ENCODE measurements at regions not wholly inside any gene's neighbourhood (a gene's known extent, or its start where the extent isn't known, plus 50 kb on each side); places are given as distances from the start of the nearest gene placed in this dataset.
"Not testable (repeated sequence)": the region's sequence is repeated elsewhere in the genome, so short reads cannot be mapped to it uniquely, and the experiment has no call there.

- Histone ChIP-seq H3K4me1 (ENCODE audit: insufficient read depth, low read length) (no peaks in the 10 kb centered on the region), H3K9ac (ENCODE audit: low read depth, low read length) (no peak overlapping the region), H3K36me3 (ENCODE audit: insufficient read depth, low read length) (no peaks in the 10 kb centered on the region), H3K9me3 (ENCODE audit: control insufficient read depth, insufficient read depth, low read length) (no peaks in the 10 kb centered on the region)
Observed at GRCh38 chr13:53447456-53447855, 418.8 kb downstream of the OLFM4 start.

GRCh38 chr13:53447863-53448262 lies 419.2 kb downstream of the OLFM4 start:
- Histone ChIP-seq H3K9me3 (ENCODE audit: control insufficient read depth, insufficient read depth, low read length) (no peaks in the 10 kb centered on the region), H3K36me3 (ENCODE audit: insufficient read depth, low read length) (no peaks in the 10 kb centered on the region), H3K9ac (ENCODE audit: low read depth, low read length) (no peak overlapping the region), H3K4me1 (ENCODE audit: insufficient read depth, low read length) (no peaks in the 10 kb centered on the region)

- H3K9ac ChIP-seq (ENCODE audit: low read depth, low read length); H3K36me3 ChIP-seq (ENCODE audit: insufficient read depth, low read length); H3K9me3 ChIP-seq (ENCODE audit: control insufficient read depth, insufficient read depth, low read length); H3K4me1 ChIP-seq (ENCODE audit: insufficient read depth, low read length): not testable (repeated sequence)
Observed at GRCh38 chr13:53452263-53452808, 423.7 kb downstream of the OLFM4 start.

- Histone ChIP-seq H3K36me3 (ENCODE audit: insufficient read depth, low read length) (no peaks in the 10 kb centered on the region), H3K4me1 (ENCODE audit: insufficient read depth, low read length) (no peaks in the 10 kb centered on the region), H3K9ac (ENCODE audit: low read depth, low read length) (no peak overlapping the region), H3K9me3 (ENCODE audit: control insufficient read depth, insufficient read depth, low read length) (peaks cover 8% of the 10 kb centered on the region)
Observed at GRCh38 chr13:53460796-53461195, 432.2 kb downstream of the OLFM4 start.

- H3K9ac ChIP-seq (ENCODE audit: low read depth, low read length), result no peak overlapping the region
- no peaks in the 10 kb centered on the region for H3K4me1 ChIP-seq (ENCODE audit: insufficient read depth, low read length)
- no peaks in the 10 kb centered on the region for H3K36me3 ChIP-seq (ENCODE audit: insufficient read depth, low read length)
- no peaks in the 10 kb centered on the region for H3K9me3 ChIP-seq (ENCODE audit: control insufficient read depth, insufficient read depth, low read length)
Observed at GRCh38 chr13:53463106-53463505, 434.5 kb downstream of the OLFM4 start.

- no peak overlapping the region for H3K9ac ChIP-seq (ENCODE audit: low read depth, low read length)
- no peaks in the 10 kb centered on the region for H3K4me1 ChIP-seq (ENCODE audit: insufficient read depth, low read length)
- no peaks in the 10 kb centered on the region for H3K36me3 ChIP-seq (ENCODE audit: insufficient read depth, low read length)
- H3K9me3 ChIP-seq (ENCODE audit: control insufficient read depth, insufficient read depth, low read length), result no peaks in the 10 kb centered on the region
Observed at GRCh38 chr13:53466576-53466975, 438.0 kb downstream of the OLFM4 start.

DNA sequence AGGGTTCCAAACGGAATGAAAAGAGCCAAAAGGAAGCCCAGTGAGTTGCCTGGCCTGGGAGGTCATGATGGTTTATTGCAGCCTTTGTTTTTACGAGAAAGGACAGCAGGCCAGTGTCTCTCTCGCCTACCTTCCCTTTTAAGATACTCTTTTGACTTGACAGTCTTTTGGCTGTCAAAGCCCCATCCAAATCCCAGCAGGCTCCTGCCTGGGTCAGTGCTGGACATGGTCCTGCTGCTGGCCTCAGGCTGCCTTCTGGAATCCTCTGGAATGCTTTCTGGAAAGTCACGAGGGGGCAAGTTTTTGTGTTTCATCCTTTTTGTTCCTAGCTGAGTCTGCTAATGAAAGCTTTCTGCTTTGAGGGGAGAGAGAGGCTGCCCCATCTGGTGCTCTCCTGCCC lies 444.8 kb downstream of the OLFM4 start:
- H3K36me3 ChIP-seq (ENCODE audit: insufficient read depth, low read length), result no peaks in the 10 kb centered on the region
- H3K9ac ChIP-seq (ENCODE audit: low read depth, low read length), result no peak overlapping the region
- H3K4me1 ChIP-seq (ENCODE audit: insufficient read depth, low read length), result no peaks in the 10 kb centered on the region
- no peaks in the 10 kb centered on the region for H3K9me3 ChIP-seq (ENCODE audit: control insufficient read depth, insufficient read depth, low read length)

DNA sequence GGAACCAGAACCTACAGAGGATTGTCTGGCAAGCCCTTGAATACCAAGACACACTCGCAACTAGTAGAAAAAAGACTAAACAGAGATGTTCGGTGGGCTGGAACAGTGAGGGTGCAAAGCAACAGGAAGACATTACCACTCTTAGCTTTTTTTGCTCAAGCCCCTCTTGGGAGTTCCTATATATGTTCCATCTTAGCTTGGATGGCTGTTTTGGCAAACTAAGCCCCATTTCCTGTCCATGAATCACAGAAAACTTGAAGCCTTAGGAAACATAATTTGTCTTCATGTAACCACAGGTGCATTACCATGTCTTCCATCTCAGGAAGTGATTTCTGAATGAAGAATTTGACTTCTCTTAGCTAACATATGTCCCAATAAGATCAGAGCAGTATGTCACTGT lies 446.3 kb downstream of the OLFM4 start:
- Histone ChIP-seq H3K4me1 (ENCODE audit: insufficient read depth, low read length) (no peaks in the 10 kb centered on the region), H3K9me3 (ENCODE audit: control insufficient read depth, insufficient read depth, low read length) (no peaks in the 10 kb centered on the region), H3K36me3 (ENCODE audit: insufficient read depth, low read length) (no peaks in the 10 kb centered on the region), H3K9ac (ENCODE audit: low read depth, low read length) (no peak overlapping the region)

GRCh38 chr13:53490752-53491151 lies 462.1 kb downstream of the OLFM4 start:
- H3K9ac ChIP-seq (ENCODE audit: low read depth, low read length), result no peak overlapping the region
- no peaks in the 10 kb centered on the region for H3K36me3 ChIP-seq (ENCODE audit: insufficient read depth, low read length)
- no peaks in the 10 kb centered on the region for H3K4me1 ChIP-seq (ENCODE audit: insufficient read depth, low read length)
- H3K9me3 ChIP-seq (ENCODE audit: control insufficient read depth, insufficient read depth, low read length), result no peaks in the 10 kb centered on the region

DNA sequence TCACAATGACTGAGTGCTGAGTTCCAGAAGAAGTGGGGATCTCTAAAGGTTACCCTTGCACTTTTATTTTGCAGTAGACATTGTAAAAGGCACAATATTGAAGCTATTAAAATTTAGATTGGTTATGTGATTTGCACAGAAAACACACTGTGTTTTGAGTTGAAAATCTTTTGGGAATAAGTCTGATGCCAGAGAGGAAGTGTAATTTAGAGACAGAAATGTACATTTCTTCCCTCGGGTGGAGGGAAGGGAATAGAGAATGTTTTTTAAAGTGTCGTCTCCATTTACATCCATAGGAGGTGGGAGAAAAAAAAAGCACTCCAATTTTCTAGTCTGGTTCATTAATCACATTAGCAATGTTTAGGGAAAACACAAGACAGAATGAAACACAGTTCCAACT lies 465.8 kb downstream of the OLFM4 start:
- Histone ChIP-seq H3K36me3 (ENCODE audit: insufficient read depth, low read length) (no peaks in the 10 kb centered on the region), H3K4me1 (ENCODE audit: insufficient read depth, low read length) (no peaks in the 10 kb centered on the region), H3K9me3 (ENCODE audit: control insufficient read depth, insufficient read depth, low read length) (no peaks in the 10 kb centered on the region), H3K9ac (ENCODE audit: low read depth, low read length) (no peak overlapping the region)

- H3K9me3 ChIP-seq (ENCODE audit: control insufficient read depth, insufficient read depth, low read length), result no peaks in the 10 kb centered on the region
- H3K9ac ChIP-seq (ENCODE audit: low read depth, low read length), result no peak overlapping the region
- H3K36me3 ChIP-seq (ENCODE audit: insufficient read depth, low read length), result no peaks in the 10 kb centered on the region
- H3K4me1 ChIP-seq (ENCODE audit: insufficient read depth, low read length), result no peaks in the 10 kb centered on the region
Observed at GRCh38 chr13:53499576-53500133, 471.0 kb downstream of the OLFM4 start.

DNA sequence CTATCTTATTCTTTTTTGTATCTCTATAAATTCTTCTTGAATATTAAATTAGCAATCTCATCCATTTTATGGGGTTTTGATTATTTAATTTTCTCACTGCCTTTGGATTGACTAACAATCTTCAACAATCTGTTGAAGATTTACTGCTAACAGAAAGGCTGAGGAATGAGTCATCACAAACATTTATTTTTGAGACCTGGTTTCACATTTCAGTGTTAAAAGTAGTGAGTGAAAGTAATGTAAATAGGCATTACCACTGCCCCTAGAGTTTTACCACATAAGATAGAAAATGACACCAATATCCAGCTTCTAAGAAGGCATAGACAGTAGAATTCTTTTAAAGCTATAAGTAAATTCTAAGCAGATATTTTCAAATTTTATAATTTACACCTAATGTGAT lies 472.8 kb downstream of the OLFM4 start:
- Histone ChIP-seq H3K4me1 (ENCODE audit: insufficient read depth, low read length) (no peaks in the 10 kb centered on the region), H3K9me3 (ENCODE audit: control insufficient read depth, insufficient read depth, low read length) (no peaks in the 10 kb centered on the region), H3K36me3 (ENCODE audit: insufficient read depth, low read length) (no peaks in the 10 kb centered on the region), H3K9ac (ENCODE audit: low read depth, low read length) (no peak overlapping the region)

- no peaks in the 10 kb centered on the region for H3K9me3 ChIP-seq (ENCODE audit: control insufficient read depth, insufficient read depth, low read length)
- no peaks in the 10 kb centered on the region for H3K36me3 ChIP-seq (ENCODE audit: insufficient read depth, low read length)
- peaks cover 9% of the 10 kb centered on the region for H3K4me1 ChIP-seq (ENCODE audit: insufficient read depth, low read length)
- H3K9ac ChIP-seq (ENCODE audit: low read depth, low read length), result no peak overlapping the region; the same call in 1 of the 2 replicates
Observed at GRCh38 chr13:53507741-53508140, 479.1 kb downstream of the OLFM4 start.

- Histone ChIP-seq H3K4me1 (ENCODE audit: insufficient read depth, low read length) (peaks cover 18% of the 10 kb centered on the region), H3K36me3 (ENCODE audit: insufficient read depth, low read length) (no peaks in the 10 kb centered on the region), H3K9me3 (ENCODE audit: control insufficient read depth, insufficient read depth, low read length) (no peaks in the 10 kb centered on the region), H3K9ac (ENCODE audit: low read depth, low read length) (no peak overlapping the region)
Observed at GRCh38 chr13:53512635-53513034, 484.0 kb downstream of the OLFM4 start.

DNA sequence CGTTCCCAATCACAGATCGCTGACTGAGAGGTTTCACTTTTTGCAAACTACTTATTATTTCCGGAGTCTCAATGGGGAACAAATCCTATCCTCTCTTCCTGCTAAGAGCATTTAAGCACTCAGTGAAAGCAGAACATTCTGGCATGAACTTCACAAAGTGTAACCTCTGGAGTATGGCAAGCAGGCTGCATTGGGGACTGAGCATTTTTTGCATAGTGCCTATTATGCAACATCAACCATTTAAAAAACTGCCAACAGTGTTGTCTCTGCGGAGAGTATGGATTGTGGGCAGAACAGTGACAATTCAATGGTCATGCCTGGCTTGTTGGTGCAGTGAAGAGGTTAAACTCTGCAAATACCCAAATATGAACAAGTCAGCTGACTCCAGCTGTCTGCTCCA lies 484.6 kb downstream of the OLFM4 start:
- no peaks in the 10 kb centered on the region for H3K9me3 ChIP-seq (ENCODE audit: control insufficient read depth, insufficient read depth, low read length)
- peaks cover 12% of the 10 kb centered on the region for H3K4me1 ChIP-seq (ENCODE audit: insufficient read depth, low read length)
- H3K36me3 ChIP-seq (ENCODE audit: insufficient read depth, low read length), result no peaks in the 10 kb centered on the region
- no peak overlapping the region for H3K9ac ChIP-seq (ENCODE audit: low read depth, low read length)

GRCh38 chr13:53520132-53520531 lies 491.5 kb downstream of the OLFM4 start:
- no peaks in the 10 kb centered on the region for H3K9me3 ChIP-seq (ENCODE audit: control insufficient read depth, insufficient read depth, low read length)
- H3K36me3 ChIP-seq (ENCODE audit: insufficient read depth, low read length), result no peaks in the 10 kb centered on the region
- no peak overlapping the region for H3K9ac ChIP-seq (ENCODE audit: low read depth, low read length)
- H3K4me1 ChIP-seq (ENCODE audit: insufficient read depth, low read length), result peaks cover 11% of the 10 kb centered on the region
